ENCODE measurements at regions not wholly inside any gene's neighbourhood (a gene's known extent, or its start where the extent isn't known, plus 50 kb on each side); places are given as distances from the start of the nearest gene placed in this dataset.
A peak's percentile ranks its signal among the peaks of the same experiment; 100 is the strongest.

DNA sequence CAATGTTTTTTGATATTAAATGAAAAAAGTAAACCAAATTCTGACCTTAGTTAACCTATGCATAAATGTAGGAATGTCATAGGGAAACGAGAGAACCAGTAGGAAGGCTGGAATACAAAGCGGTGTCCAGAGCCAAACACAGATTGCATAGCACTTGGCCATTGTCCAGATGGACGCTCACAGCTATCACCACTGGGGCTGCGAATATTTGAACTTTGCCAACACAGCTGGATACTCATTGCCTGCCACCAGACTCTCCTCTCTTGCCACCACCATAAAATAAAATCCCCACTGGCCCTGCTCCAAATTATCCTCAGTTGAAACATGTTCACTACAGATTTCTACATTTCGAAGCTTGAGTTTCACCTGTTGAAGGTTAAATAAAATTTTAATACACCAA is 159.3 kb upstream of the GULP1 start:
- Histone ChIP-seq H3K27me3 (replicated peaks; ENCODE audit: insufficient read depth) (no peaks in the 10 kb centered on the region), H3K9ac (no peak overlapping the region), H3K4me3 (no peak overlapping the region), H3K9me2 (ENCODE audit: insufficient read depth) (no peaks in the 10 kb centered on the region), H3K4me1 (ENCODE audit: insufficient read depth) (no peaks in the 10 kb centered on the region; the same call in 1 of the 2 replicates), H3K79me2 (ENCODE audit: insufficient read depth) (no peaks in the 10 kb centered on the region), H3F3A (ENCODE audit: insufficient read depth) (no peaks in the 10 kb centered on the region), H3K27ac (no peak overlapping the region), H3K4me2 (ENCODE audit: unreplicated experiment) (no peak overlapping the region), H3K9me3 (ENCODE audit: low read depth) (no peaks in the 10 kb centered on the region), H4K20me1 (ENCODE audit: insufficient read depth) (no peaks in the 10 kb centered on the region), H2AFZ (no peak overlapping the region), H3K36me3 (ENCODE audit: low read depth) (no peaks in the 10 kb centered on the region)
- TF ChIP-seq EZH2 (IDR thresholded peaks at IDR 0.05; ENCODE audit: insufficient read depth, poor library complexity, severe bottlenecking) (no peak), EZH2phosphoT487 (IDR thresholded peaks at IDR 0.05; ENCODE audit: insufficient read depth, low read depth) (no peak)
- in situ Hi-C loops (cut with MboI), result no loop called here
- DNase-seq, result no peak
- 20 to 26% methylated on average over 5 of the region's 5 CpGs for WGBS, 2 experiments (ENCODE audit: low coverage in 1 of 2, low lambda C conversion rate in 2 of 2, missing lambda C conversion rate in 2 of 2)

- 55% methylated on average over 1 of the region's 1 CpG for WGBS, 2 experiments (ENCODE audit: low coverage in 1 of 2, low lambda C conversion rate in 2 of 2, missing lambda C conversion rate in 2 of 2)
- H3F3A ChIP-seq (ENCODE audit: insufficient read depth), result no peaks in the 10 kb centered on the region
- no peaks in the 10 kb centered on the region; the same call in 1 of the 2 replicates for H3K4me1 ChIP-seq (ENCODE audit: insufficient read depth)
- no peak overlapping the region for H3K4me3 ChIP-seq
- no peak for DNase-seq
- TF ChIP-seq EZH2 (IDR thresholded peaks at IDR 0.05; ENCODE audit: insufficient read depth, poor library complexity, severe bottlenecking), result no peak
- no peak for TF ChIP-seq EZH2phosphoT487 (IDR thresholded peaks at IDR 0.05; ENCODE audit: insufficient read depth, low read depth)
- H3K9ac ChIP-seq, result no peak overlapping the region
- no peaks in the 10 kb centered on the region for H4K20me1 ChIP-seq (ENCODE audit: insufficient read depth)
- no peak overlapping the region for H3K27ac ChIP-seq
- H2AFZ ChIP-seq, result no peak overlapping the region; the same call in 1 of the 2 replicates
- no peaks in the 10 kb centered on the region for H3K9me3 ChIP-seq (ENCODE audit: low read depth)
- no peak overlapping the region for H3K4me2 ChIP-seq (ENCODE audit: unreplicated experiment)
- H3K27me3 ChIP-seq (replicated peaks; ENCODE audit: insufficient read depth), result no peaks in the 10 kb centered on the region
- in situ Hi-C loops (cut with MboI), result no loop called here
- no peaks in the 10 kb centered on the region for H3K79me2 ChIP-seq (ENCODE audit: insufficient read depth)
- H3K9me2 ChIP-seq (ENCODE audit: insufficient read depth), result no peaks in the 10 kb centered on the region
- no peaks in the 10 kb centered on the region for H3K36me3 ChIP-seq (ENCODE audit: low read depth)
Measured at GRCh38 chr2:188134241-188134640, 157.4 kb upstream of the GULP1 start.

DNA sequence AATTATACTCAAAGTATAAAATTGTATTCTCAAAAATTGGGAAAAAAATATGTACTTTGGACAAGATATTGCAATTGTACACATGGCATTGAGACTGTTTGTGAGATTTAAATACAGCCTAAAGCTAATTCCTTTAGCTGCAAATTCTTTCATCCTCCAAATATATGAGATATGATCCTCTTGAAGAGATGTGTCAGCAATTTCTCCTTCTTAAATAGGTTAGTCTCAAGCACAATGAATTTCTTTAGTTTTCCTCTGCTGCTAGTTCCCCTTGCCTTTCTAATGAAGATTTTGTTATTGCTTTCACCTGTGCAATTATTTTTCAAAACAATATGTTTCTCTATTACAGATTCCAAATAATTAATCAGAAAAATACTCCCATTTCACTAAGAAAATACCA is 153.4 kb upstream of the GULP1 start:
- Histone ChIP-seq H3K4me3 (no peak overlapping the region), H3K9me2 (ENCODE audit: insufficient read depth) (no peaks in the 10 kb centered on the region), H3K4me1 (ENCODE audit: insufficient read depth) (peaks cover 14% of the 10 kb centered on the region), H3K27me3 (replicated peaks; ENCODE audit: insufficient read depth) (no peaks in the 10 kb centered on the region), H3K9ac (no peak overlapping the region), H3K9me3 (ENCODE audit: low read depth) (no peaks in the 10 kb centered on the region), H3K27ac (no peak overlapping the region), H2AFZ (no peak overlapping the region), H3K79me2 (ENCODE audit: insufficient read depth) (no peaks in the 10 kb centered on the region), H3K4me2 (ENCODE audit: unreplicated experiment) (no peak overlapping the region), H4K20me1 (ENCODE audit: insufficient read depth) (no peaks in the 10 kb centered on the region), H3K36me3 (ENCODE audit: low read depth) (no peaks in the 10 kb centered on the region), H3F3A (ENCODE audit: insufficient read depth) (no peaks in the 10 kb centered on the region)
- DNase-seq, result no peak
- in situ Hi-C loops (cut with MboI), result no loop called here
- TF ChIP-seq EZH2 (IDR thresholded peaks at IDR 0.05; ENCODE audit: insufficient read depth, poor library complexity, severe bottlenecking) (no peak), EZH2phosphoT487 (IDR thresholded peaks at IDR 0.05; ENCODE audit: insufficient read depth, low read depth) (no peak)

DNA sequence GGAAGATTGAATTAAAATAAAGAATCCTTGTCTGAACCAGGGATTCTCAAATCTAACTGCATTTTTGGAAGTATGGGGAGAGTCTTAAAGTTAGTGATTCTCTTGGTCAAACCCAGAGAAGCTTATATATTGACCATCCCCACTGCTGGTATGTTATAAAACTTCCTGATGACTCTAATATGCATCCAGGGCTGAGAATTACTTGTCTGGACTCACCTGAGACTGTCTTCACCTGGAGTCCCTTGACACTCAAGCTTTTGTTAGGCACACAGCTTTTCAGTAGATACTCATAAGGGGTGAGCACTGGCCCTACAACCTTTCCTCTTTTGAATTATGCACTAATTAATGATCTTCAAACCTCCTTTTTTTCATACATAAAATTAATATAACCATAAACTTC is 149.6 kb upstream of the GULP1 start:
- Histone ChIP-seq H3K27me3 (replicated peaks; ENCODE audit: insufficient read depth) (no peaks in the 10 kb centered on the region), H3K4me2 (ENCODE audit: unreplicated experiment) (peak overlapping the region; percentile 42), H3K9ac (no peak overlapping the region), H3K4me1 (ENCODE audit: insufficient read depth) (peaks cover 15% of the 10 kb centered on the region), H3K36me3 (ENCODE audit: low read depth) (no peaks in the 10 kb centered on the region), H3K27ac (0 out of 2 replicates have a peak overlapping the region, but pooled peaks have one; percentile 20), H2AFZ (peak overlapping the region; percentile 65), H3F3A (ENCODE audit: insufficient read depth) (no peaks in the 10 kb centered on the region), H3K4me3 (no peak overlapping the region), H3K79me2 (ENCODE audit: insufficient read depth) (no peaks in the 10 kb centered on the region), H4K20me1 (ENCODE audit: insufficient read depth) (no peaks in the 10 kb centered on the region), H3K9me3 (ENCODE audit: low read depth) (no peaks in the 10 kb centered on the region), H3K9me2 (ENCODE audit: insufficient read depth) (no peaks in the 10 kb centered on the region)
- TF ChIP-seq EZH2 (IDR thresholded peaks at IDR 0.05; ENCODE audit: insufficient read depth, poor library complexity, severe bottlenecking), result no peak
- no peak for TF ChIP-seq EZH2phosphoT487 (IDR thresholded peaks at IDR 0.05; ENCODE audit: insufficient read depth, low read depth)
- no peak for DNase-seq
- in situ Hi-C loops (cut with MboI), result no loop called here

DNA sequence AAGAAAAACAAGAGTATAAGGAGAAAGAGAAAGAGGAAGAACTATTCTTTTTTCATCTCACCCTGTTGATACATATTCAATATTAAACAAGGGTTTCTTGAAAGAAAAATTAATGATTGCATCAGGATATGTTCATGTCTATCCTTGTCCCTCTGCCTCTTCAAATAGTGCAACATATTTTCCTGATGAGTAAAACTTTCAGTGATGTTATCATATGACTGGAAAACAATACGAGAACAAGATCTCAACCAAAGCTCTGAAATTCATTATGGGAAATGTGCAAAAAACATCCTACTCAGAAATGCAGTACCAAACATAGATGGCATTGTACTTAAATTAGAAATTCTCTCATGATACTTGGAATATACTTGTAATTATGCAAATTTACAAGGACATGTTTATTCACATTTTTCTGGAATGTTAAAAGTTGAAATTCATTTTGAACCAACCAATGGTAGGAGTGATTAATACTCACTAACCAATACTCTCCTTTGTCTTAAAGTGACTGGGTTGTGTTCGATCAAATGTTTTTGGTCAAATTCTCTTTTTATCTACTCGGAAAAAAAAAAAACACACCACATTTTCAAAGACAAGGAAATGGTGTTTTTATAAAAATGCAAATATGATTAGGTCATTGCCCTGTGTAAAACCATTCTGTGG is 148.9 kb upstream of the GULP1 start:
- WGBS, 2 experiments (ENCODE audit: low coverage in 1 of 2, low lambda C conversion rate in 2 of 2, missing lambda C conversion rate in 2 of 2), result 38 to 46% methylated on average over 3 of the region's 3 CpGs

More for the DNA sequence above, 148.9 kb upstream of the GULP1 start:
- Histone ChIP-seq H3K27ac (peak overlapping the region; percentile 20; the same call in 1 of the 2 replicates), H2AFZ (peak overlapping the region; percentile 65), H3K9ac (no peak overlapping the region), H3K9me2 (ENCODE audit: insufficient read depth) (no peaks in the 10 kb centered on the region), H3K79me2 (ENCODE audit: insufficient read depth) (no peaks in the 10 kb centered on the region), H4K20me1 (ENCODE audit: insufficient read depth) (no peaks in the 10 kb centered on the region), H3K27me3 (replicated peaks; ENCODE audit: insufficient read depth) (no peaks in the 10 kb centered on the region), H3K4me3 (no peak overlapping the region), H3K4me2 (ENCODE audit: unreplicated experiment) (peak overlapping the region; percentile 42), H3K36me3 (ENCODE audit: low read depth) (no peaks in the 10 kb centered on the region), H3K9me3 (ENCODE audit: low read depth) (no peaks in the 10 kb centered on the region), H3F3A (ENCODE audit: insufficient read depth) (no peaks in the 10 kb centered on the region), H3K4me1 (ENCODE audit: insufficient read depth) (peaks cover 15% of the 10 kb centered on the region)
- in situ Hi-C loops (cut with MboI), result no loop called here
- no peak for TF ChIP-seq EZH2 (IDR thresholded peaks at IDR 0.05; ENCODE audit: insufficient read depth, poor library complexity, severe bottlenecking)
- no peak for TF ChIP-seq EZH2phosphoT487 (IDR thresholded peaks at IDR 0.05; ENCODE audit: insufficient read depth, low read depth)
- DNase-seq, result peak; percentile 62

Data from GM23248 (cell line).